ENCODE measurements at regions not wholly inside any gene's neighbourhood (a gene's known extent, or its start where the extent isn't known, plus 50 kb on each side); places are given as distances from the start of the nearest gene placed in this dataset.

DNA sequence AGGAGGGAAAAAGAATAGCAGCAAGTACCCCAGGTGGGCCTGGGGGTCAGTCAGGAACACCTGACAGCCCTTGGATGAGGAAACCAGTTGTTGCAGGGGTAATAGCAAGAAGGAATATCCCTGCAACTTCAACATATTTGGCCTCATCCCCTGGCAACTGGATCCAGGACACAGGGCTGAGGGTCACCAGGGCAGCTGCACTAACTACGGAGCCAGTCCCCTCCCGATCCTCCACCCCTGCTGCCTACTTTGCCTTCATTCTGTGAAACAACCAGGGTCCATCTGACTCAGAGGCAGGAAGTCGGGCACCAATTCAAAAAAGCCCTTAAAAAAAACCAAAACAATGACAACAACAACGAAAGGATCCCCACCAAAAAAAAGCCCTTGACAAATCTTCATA, 52.9 kb downstream of the FRMPD3 start:
- Histone ChIP-seq H3K9me3 (ENCODE audit: control insufficient read depth, low read depth, low read length) (no peaks in the 10 kb centered on the region), H3K4me1 (ENCODE audit: control insufficient read depth, low read depth, low read length) (peaks cover 15% of the 10 kb centered on the region), H3K27me3 (ENCODE audit: control insufficient read depth, insufficient read depth, low read length) (no peaks in the 10 kb centered on the region), H3K36me3 (ENCODE audit: control insufficient read depth, low read depth, low read length) (no peaks in the 10 kb centered on the region), H3K27ac (ENCODE audit: low read length) (no peak overlapping the region), H3K9ac (ENCODE audit: low read length) (no peak overlapping the region), H3K4me3 (ENCODE audit: low read length) (no peak overlapping the region)

DNA sequence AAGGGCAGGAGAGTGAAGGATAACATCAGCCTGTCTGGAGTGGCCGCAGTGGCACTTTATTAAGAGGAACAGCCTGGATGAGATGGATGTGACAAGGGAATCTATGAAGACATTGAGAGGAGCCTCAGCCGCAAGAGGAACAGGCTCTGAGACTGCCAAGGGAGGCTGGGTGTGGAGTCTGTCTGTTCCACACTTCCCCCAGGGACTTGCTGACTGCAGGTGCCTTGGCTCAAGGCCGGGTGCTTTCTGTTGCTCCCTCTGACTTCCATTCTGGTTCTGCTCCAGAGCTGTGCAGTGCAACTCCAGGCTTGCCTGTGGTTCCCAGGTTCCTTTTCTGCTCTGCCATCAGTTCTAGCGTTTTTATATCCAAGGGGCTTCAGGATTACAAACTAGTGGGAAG, 54.6 kb downstream of the FRMPD3 start:
- Histone ChIP-seq H3K9me3 (ENCODE audit: control insufficient read depth, low read depth, low read length) (no peaks in the 10 kb centered on the region), H3K4me3 (ENCODE audit: low read length) (no peak overlapping the region), H3K9ac (ENCODE audit: low read length) (no peak overlapping the region), H3K4me1 (ENCODE audit: control insufficient read depth, low read depth, low read length) (peaks cover 15% of the 10 kb centered on the region), H3K27ac (ENCODE audit: low read length) (no peak overlapping the region), H3K27me3 (ENCODE audit: control insufficient read depth, insufficient read depth, low read length) (no peaks in the 10 kb centered on the region), H3K36me3 (ENCODE audit: control insufficient read depth, low read depth, low read length) (no peaks in the 10 kb centered on the region)

DNA sequence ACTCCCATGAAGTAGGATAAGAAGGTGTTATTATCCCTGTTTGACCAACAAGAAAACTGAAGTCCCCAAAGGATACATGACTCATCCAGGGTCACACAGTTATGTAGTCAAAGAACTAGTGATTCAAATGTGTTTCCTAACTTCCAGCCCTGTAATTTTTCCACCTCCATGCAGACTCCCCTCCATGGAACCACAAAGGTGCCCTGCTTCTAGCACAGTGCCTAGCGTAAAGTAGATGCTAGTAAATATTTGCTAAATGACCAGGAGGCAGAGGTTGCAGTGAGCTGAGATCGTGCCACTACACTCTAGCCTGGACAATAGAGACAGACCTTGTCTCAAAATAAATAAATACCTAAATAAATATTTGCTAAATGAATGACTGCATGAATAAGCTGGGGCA, 55.8 kb downstream of the FRMPD3 start:
- H3K9me3 ChIP-seq (ENCODE audit: control insufficient read depth, low read depth, low read length): no peaks in the 10 kb centered on the region
- H3K4me1 ChIP-seq (ENCODE audit: control insufficient read depth, low read depth, low read length): peaks cover 15% of the 10 kb centered on the region
- no peak overlapping the region for H3K9ac ChIP-seq (ENCODE audit: low read length)
- H3K4me3 ChIP-seq (ENCODE audit: low read length): no peak overlapping the region
- no peaks in the 10 kb centered on the region for H3K36me3 ChIP-seq (ENCODE audit: control insufficient read depth, low read depth, low read length)
- no peaks in the 10 kb centered on the region for H3K27me3 ChIP-seq (ENCODE audit: control insufficient read depth, insufficient read depth, low read length)
- no peak overlapping the region for H3K27ac ChIP-seq (ENCODE audit: low read length)

DNA sequence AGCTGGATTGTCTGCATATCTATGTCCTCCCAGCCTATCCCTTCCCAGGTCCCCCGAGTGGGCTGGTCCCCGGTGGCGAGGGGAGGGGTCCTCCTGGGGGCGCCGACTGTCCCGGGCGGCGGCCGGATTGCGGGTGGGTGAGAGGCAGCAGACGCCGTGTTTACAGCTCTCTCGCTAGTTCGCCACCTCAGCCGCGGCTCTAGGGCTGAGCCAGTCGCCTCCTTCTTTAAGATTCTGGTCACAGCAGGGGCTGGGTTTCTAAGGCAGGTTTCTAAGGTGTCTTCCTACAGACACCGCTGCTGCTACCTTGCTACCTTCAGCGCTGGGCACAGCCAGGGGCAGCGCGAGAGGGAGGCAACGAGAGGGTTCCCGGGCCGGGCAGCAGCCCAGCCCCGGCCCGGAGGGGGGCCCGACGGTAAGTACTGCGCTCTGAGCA, 57.2 kb downstream of the FRMPD3 start:
- Histone ChIP-seq H3K36me3 (ENCODE audit: control insufficient read depth, low read depth, low read length) (no peaks in the 10 kb centered on the region), H3K27me3 (ENCODE audit: control insufficient read depth, insufficient read depth, low read length) (no peaks in the 10 kb centered on the region), H3K9me3 (ENCODE audit: control insufficient read depth, low read depth, low read length) (no peaks in the 10 kb centered on the region), H3K4me1 (ENCODE audit: control insufficient read depth, low read depth, low read length) (peaks cover 14% of the 10 kb centered on the region), H3K9ac (ENCODE audit: low read length) (no peak overlapping the region), H3K27ac (ENCODE audit: low read length) (no peak overlapping the region), H3K4me3 (ENCODE audit: low read length) (no peak overlapping the region)

DNA sequence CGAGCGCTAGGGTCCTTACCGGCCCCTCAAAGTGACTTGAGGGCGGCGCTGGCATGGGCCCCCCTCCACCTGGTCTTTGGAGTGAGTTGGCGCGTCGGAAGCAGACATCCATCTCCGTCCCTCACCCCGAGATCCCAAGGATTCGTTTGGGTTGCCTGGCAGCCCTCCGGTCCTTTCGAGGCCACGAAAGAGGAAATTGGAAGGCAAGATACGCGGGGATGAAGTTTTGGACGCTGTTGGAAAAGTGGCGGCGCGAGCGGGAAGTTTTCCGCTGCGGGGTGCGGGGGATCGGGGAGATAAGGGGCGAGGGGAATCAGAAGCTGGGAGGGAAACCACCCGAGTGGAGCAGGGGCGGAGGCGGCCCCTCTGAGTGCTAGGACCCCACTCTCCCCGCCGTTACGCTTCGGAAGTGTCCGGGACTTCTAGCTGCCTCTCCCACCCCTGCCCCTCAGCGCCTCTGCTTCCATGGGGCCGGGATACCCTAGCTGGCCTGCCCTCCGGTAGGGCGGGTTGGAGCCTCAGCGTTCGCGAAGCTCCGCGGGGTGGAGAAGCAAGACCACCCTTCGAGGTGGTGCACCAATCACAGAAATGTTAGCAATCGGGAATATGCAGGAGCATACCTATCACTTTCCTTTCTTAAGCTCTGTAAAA, 57.8 kb downstream of the FRMPD3 start:
- Histone ChIP-seq H3K4me3 (ENCODE audit: low read length) (no peak overlapping the region), H3K36me3 (ENCODE audit: control insufficient read depth, low read depth, low read length) (no peaks in the 10 kb centered on the region), H3K9me3 (ENCODE audit: control insufficient read depth, low read depth, low read length) (no peaks in the 10 kb centered on the region), H3K27me3 (ENCODE audit: control insufficient read depth, insufficient read depth, low read length) (no peaks in the 10 kb centered on the region), H3K27ac (ENCODE audit: low read length) (no peak overlapping the region), H3K9ac (ENCODE audit: low read length) (no peak overlapping the region), H3K4me1 (ENCODE audit: control insufficient read depth, low read depth, low read length) (peaks cover 8% of the 10 kb centered on the region)

DNA sequence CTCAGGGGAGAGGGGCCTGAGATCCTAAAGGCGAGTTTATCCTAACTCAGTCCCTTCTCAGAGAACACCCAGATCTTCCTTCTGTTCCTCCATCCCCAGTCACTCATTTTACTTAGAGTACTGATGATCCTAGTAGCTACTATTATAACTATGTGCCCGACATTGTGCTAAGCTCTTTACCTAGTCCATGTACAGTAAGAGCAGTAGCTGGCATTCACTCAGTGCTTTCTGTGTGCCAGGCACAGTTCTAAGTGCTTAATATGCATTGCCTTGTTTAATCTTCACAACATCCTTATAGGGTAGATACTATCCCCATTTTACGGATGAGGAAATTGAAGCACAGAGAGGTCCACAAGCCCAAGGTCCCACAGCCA, 58.3 kb downstream of the FRMPD3 start:
- Histone ChIP-seq H3K9ac (ENCODE audit: low read length) (no peak overlapping the region), H3K27me3 (ENCODE audit: control insufficient read depth, insufficient read depth, low read length) (no peaks in the 10 kb centered on the region), H3K36me3 (ENCODE audit: control insufficient read depth, low read depth, low read length) (no peaks in the 10 kb centered on the region), H3K27ac (ENCODE audit: low read length) (no peak overlapping the region), H3K4me3 (ENCODE audit: low read length) (no peak overlapping the region), H3K4me1 (ENCODE audit: control insufficient read depth, low read depth, low read length) (peaks cover 3% of the 10 kb centered on the region), H3K9me3 (ENCODE audit: control insufficient read depth, low read depth, low read length) (no peaks in the 10 kb centered on the region)

DNA sequence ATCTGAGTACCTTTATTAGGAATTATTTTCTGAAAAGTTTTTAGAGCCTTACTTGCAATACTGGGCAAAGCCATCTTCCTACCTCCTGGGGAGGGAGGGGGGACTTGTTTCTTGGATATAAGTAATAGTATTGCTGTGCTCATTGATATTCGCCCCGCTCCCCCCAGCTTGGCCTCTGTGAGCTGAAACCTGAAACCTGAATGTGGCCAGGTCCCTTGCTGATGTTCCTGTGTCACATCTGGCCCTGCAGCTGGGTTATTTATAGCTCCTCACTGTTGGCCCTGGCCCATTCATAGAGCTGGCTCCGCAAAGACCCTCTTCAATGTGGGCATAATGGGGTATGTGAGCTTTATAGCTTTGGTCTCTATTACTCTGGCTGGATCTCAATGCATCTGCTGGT, 59.5 kb downstream of the FRMPD3 start:
- H3K4me1 ChIP-seq (ENCODE audit: control insufficient read depth, low read depth, low read length): no peaks in the 10 kb centered on the region
- H3K27me3 ChIP-seq (ENCODE audit: control insufficient read depth, insufficient read depth, low read length): no peaks in the 10 kb centered on the region

DNA sequence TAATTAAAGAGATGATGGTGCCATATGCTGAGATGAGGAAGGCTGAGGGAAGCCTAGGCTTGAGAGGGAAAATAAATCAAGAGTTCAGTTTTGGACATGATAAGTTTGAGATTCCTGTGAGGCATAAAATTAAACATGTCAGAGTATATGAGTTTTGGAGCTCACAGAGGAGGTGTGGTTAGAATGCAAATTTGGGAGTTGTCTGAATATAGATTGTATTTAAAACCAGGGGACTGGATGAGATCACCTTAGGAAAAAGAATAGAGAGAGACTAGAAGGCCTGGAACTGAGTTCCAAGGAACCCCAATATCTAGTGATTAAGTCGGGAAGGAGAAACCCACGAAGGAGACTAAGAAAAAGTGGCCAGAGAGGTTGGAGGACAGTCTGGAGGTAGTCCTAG, 65.5 kb downstream of the FRMPD3 start:
- Histone ChIP-seq H3K9ac (ENCODE audit: low read length) (no peak overlapping the region), H3K9me3 (ENCODE audit: control insufficient read depth, low read depth, low read length) (no peaks in the 10 kb centered on the region), H3K4me1 (ENCODE audit: control insufficient read depth, low read depth, low read length) (no peaks in the 10 kb centered on the region), H3K27ac (ENCODE audit: low read length) (no peak overlapping the region), H3K27me3 (ENCODE audit: control insufficient read depth, insufficient read depth, low read length) (no peaks in the 10 kb centered on the region), H3K36me3 (ENCODE audit: control insufficient read depth, low read depth, low read length) (no peaks in the 10 kb centered on the region), H3K4me3 (ENCODE audit: low read length) (no peak overlapping the region)

More for the DNA sequence above, 59.5 kb downstream of the FRMPD3 start:
- Histone ChIP-seq H3K9ac (ENCODE audit: low read length) (no peak overlapping the region), H3K27ac (ENCODE audit: low read length) (no peak overlapping the region), H3K9me3 (ENCODE audit: control insufficient read depth, low read depth, low read length) (no peaks in the 10 kb centered on the region), H3K4me3 (ENCODE audit: low read length) (no peak overlapping the region), H3K36me3 (ENCODE audit: control insufficient read depth, low read depth, low read length) (no peaks in the 10 kb centered on the region)

DNA sequence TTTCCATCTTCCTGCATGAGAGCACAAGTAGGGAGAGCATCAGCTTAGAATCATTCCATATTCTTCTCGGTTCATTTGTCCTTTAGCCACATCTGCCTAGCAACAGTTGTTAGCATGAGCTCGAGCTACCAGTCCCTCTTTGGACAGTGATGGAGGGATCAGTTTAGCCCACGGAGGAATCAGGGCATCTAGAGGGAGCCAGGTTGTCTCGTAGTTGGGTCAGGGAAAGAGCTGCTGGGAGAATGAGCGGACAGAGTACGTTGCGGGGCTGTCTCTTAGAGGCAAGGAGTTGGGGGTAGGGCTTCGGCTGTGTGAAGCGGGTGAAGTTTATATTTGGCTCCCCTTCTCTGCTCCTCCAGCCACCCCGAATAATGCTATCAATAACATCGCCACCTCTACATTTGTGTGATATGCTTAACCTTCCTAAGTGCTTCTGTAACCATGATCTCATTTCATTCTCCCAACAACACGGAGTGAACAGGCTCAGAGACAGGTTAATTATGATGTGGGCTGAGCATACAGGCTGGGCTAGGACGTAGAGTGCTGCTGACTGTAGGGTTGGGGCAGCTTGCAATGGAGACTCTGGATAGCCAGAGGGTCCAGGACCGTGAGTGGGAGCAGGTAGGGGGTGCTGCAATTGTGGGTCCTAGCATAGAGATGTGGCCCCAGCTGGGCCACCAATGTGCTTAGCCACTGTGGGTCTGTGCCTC, 72.6 kb downstream of the FRMPD3 start:
- Histone ChIP-seq H3K9me3 (ENCODE audit: control insufficient read depth, low read depth, low read length) (no peaks in the 10 kb centered on the region), H3K9ac (ENCODE audit: low read length) (no peak overlapping the region), H3K36me3 (ENCODE audit: control insufficient read depth, low read depth, low read length) (no peaks in the 10 kb centered on the region), H3K4me3 (ENCODE audit: low read length) (no peak overlapping the region), H3K4me1 (ENCODE audit: control insufficient read depth, low read depth, low read length) (no peaks in the 10 kb centered on the region), H3K27me3 (ENCODE audit: control insufficient read depth, insufficient read depth, low read length) (no peaks in the 10 kb centered on the region), H3K27ac (ENCODE audit: low read length) (no peak overlapping the region)

DNA sequence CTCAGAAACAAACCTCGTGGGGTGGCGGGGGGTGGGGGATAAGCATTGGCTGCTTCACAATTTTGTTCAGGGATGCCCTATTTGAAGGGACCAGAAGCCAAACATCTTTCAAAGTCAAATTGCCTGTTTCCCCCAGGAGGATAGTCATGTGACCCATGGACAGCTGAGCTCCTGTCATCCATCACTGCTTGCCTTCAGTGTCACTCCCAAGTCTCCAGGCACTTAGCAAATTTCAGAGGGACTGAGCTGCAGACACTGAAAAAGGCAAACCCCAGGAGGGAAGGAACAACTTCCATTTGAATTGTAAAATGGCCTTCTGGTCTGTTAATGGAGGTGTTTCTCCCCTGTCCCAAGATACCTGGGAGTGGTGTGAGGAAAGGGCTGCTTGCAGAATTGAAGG, 73.4 kb downstream of the FRMPD3 start:
- no peaks in the 10 kb centered on the region for H3K27me3 ChIP-seq (ENCODE audit: control insufficient read depth, insufficient read depth, low read length)
- H3K27ac ChIP-seq (ENCODE audit: low read length): no peak overlapping the region
- no peak overlapping the region for H3K4me3 ChIP-seq (ENCODE audit: low read length)
- H3K9ac ChIP-seq (ENCODE audit: low read length): no peak overlapping the region
- H3K36me3 ChIP-seq (ENCODE audit: control insufficient read depth, low read depth, low read length): no peaks in the 10 kb centered on the region
- H3K9me3 ChIP-seq (ENCODE audit: control insufficient read depth, low read depth, low read length): no peaks in the 10 kb centered on the region
- H3K4me1 ChIP-seq (ENCODE audit: control insufficient read depth, low read depth, low read length): no peaks in the 10 kb centered on the region

DNA sequence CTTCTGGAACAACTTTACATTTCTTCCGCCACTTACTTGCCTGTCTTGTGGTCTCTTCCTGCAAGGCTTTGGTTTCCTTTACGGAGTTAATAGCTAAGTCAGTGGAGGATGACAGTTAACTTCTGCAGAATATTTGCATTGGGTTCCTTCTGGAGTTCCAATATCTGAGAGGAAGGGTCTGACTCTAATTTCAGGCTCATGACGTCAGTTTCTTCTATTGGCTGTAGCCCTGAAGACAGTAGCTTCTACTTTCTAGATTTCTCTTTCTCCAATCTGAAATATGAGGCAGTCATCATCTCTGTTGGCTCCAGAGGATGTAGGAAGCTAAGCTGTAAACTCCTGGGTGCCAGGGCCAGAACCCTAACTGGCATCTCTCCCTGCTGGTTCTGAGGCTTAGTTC, 76.7 kb downstream of the FRMPD3 start:
- no peaks in the 10 kb centered on the region for H3K9me3 ChIP-seq (ENCODE audit: control insufficient read depth, low read depth, low read length)
- no peaks in the 10 kb centered on the region for H3K4me1 ChIP-seq (ENCODE audit: control insufficient read depth, low read depth, low read length)
- H3K27ac ChIP-seq (ENCODE audit: low read length): no peak overlapping the region
- H3K27me3 ChIP-seq (ENCODE audit: control insufficient read depth, insufficient read depth, low read length): no peaks in the 10 kb centered on the region
- H3K4me3 ChIP-seq (ENCODE audit: low read length): no peak overlapping the region
- H3K9ac ChIP-seq (ENCODE audit: low read length): no peak overlapping the region
- H3K36me3 ChIP-seq (ENCODE audit: control insufficient read depth, low read depth, low read length): no peaks in the 10 kb centered on the region

DNA sequence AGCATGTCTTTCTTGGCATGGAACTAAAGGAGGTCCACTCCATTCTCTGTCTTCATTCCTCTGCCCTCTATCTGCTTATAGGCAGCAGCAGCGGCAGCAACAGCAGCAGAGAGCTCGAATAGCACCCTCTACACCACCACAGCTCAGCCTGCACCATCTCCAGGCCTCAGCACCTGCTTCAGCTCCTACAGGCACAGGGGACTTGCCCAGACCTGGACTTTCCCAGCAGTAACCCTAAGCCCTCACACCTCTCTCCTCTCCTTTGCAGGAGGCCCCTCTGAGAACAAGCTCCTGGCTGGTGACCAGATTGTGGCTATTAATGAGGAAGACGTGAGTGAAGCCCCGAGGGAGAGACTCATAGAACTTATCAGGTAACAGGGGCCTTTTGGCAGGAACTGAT, 80.7 kb downstream of the FRMPD3 start:
- no peak overlapping the region for H3K4me3 ChIP-seq (ENCODE audit: low read length)
- H3K9me3 ChIP-seq (ENCODE audit: control insufficient read depth, low read depth, low read length): no peaks in the 10 kb centered on the region
- no peaks in the 10 kb centered on the region for H3K4me1 ChIP-seq (ENCODE audit: control insufficient read depth, low read depth, low read length)
- H3K9ac ChIP-seq (ENCODE audit: low read length): no peak overlapping the region
- no peaks in the 10 kb centered on the region for H3K36me3 ChIP-seq (ENCODE audit: control insufficient read depth, low read depth, low read length)
- H3K27me3 ChIP-seq (ENCODE audit: control insufficient read depth, insufficient read depth, low read length): no peaks in the 10 kb centered on the region
- H3K27ac ChIP-seq (ENCODE audit: low read length): no peak overlapping the region

Data from iPS-18a (cell line).